IPS DF 4.7 (cell line): ENCODE measurements at regions not wholly inside any gene's neighbourhood (a gene's known extent, or its start where the extent isn't known, plus 50 kb on each side); places are given as distances from the start of the nearest gene placed in this dataset.

ENCODE experiments used
- DNase-seq: peaks from one replicate; pipeline ENCODE4 v3.0.0-alpha.2; 2013; ENCODE audit warnings: low spot score; ENCODE audit errors: extremely low read depth

DNA sequence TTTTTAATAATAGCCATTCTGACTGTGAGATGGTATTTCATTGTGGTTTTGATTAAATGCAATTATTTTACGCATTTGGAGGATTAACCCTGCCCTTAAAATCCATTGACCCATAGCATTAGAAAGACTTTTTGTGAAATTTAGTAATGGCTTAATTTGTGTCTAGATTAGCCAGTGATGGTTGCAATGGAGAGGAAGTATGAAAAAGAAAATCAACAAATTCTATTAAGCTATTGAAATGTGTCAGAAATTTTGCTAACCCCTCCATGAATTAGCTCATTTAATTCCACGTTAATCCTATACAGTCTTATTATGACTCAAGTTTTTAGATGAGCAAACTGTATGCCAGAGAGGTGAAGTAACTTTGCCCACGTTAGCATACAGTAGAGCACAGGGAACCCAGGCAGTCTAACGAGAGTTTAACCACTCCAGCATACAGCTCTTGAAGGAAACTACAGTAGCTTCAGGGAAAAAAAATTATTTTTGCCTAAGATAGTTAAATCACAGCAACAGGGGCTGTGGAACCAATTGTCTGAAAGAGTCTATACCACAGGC lies 158.2 kb upstream of the PPP2R2B start:
- no peak for DNase-seq

DNA sequence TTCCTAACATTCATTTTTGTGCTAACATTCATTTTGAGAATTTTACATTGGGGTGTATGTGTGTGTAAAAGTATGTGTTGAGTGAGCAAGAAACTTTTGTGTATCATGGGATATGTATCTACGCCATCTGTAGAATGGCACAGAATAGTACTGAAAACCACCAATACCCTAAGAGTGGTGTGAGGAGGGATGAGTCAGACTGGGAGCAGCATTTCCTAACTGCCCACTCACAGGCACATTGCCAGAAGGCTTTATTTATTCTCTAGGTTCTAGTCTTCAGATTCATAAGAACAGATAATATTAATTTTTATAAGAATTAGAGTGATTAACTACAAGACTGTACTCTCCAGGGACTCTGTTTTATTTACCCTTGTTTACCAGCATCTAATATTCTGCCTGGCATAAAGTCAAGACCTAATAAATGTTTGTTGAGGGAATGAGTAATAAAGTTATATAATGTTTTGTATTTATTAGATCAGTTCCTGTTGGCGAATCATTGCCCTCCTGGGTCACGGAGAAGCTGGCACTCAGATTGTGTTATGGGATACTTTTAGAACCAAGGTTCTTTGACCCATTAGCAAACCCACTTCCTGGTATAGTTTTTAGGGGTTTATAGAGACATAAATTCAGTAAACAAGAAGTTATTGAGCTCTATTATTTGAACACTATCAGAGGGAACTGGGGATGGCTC lies 159.1 kb upstream of the PPP2R2B start:
- no peak for DNase-seq

DNA sequence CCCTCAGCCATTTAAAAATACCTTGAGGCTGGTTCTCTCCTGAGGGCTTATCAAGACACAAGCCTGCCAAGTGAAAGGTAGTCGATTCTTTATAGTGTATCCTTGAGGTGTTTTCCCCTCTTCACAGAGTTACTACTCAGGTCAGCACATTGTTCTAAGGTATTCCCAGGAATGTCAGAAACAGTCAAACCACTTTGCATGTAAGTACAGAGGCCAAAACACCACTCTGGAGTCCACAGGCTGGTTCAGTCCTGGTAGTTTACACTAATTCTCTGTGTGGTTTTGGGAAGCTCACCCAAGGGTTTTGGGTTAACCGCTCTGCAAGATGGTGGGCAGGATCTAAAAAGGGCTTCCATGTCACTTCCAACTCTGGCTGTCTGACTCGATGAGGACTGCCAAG lies 162.3 kb upstream of the PPP2R2B start:
- no peak for DNase-seq

DNA sequence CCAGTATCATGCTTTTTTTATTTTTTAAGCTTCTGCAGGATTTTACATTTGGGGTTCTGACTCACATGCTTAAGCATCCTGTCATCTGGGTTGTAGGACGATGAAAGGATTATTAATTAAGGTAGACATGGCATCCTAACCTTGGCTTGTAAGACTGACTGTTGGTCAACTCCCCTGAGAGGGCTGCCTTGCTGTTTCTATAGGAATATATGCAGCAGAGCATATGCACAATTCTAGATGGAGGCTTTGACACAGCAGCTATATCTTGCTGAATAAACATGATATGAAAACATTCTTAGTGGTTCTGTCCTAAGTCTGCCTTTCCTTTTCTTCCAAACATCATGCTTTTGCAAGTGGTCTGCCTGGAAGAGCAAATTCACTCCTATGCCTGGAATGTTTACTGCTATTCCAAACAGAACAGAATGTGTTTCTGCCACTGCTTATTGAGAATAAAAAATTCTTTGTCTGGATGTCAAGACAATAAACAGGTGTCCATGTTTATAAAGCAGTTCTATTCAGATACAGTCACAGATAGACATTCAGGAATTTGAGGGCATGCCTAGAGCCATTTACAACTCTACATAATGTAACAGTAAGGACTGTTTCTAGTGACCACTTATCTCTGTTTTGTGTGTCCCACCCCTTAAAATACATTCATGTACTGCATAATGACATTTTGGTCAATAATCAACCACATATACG lies 166.2 kb upstream of the PPP2R2B start:
- no peak for DNase-seq

DNA sequence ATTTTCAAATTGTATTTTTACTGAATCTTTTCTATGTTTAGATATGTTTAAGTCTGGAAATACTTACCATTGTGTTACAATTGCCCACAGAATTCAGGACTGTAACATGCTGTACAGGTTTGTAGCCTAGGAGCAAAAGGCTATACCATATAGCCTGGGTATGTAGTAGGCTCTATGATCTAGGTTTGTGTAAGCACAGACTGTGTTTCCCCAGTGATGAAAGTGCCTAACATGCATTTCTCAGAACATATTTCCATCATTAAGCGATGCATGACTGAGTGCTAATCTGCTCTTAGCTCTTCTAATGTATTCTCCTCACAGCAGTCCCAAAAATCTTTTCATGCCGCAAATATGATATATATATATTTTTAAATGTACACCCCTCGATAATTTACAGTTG lies 166.7 kb upstream of the PPP2R2B start:
- no peak for DNase-seq

DNA sequence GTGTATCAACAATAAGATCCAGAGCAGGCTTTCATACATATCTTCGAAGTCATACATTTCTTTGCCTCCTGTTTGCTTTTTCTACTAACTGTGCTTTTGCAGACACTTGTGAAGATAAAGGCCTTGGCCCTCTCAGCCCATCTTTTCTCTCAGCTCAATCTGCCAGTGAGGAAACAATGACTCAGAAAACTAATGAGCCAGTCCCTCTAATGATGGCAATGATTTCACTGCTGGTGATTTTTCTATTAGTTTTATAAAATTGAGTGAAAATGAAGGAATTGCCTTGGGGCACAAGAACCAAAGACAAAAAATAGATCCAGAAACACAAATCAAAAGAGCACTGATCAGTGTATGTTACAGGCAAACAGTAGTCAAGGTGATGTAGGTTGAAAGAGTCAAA lies 167.7 kb upstream of the PPP2R2B start:
- DNase-seq, result no peak

DNA sequence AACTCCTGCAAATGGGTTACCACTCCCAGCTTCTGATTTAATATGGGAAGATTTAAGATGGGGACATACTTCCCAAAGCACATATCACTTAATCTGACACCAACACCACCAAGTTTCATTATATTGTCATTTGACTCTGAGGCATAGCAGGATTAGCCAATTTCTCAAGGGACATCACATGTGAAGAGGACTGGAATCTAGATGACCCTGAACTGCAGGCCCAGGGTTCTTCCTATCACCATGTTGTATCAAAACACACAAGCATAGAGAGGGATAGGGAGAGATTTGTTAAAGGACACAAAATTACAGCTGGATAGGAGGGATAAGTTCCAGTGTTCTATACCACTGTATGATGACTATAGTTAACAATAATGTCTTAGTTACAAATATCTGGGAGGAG lies 168.3 kb upstream of the PPP2R2B start:
- no peak for DNase-seq

DNA sequence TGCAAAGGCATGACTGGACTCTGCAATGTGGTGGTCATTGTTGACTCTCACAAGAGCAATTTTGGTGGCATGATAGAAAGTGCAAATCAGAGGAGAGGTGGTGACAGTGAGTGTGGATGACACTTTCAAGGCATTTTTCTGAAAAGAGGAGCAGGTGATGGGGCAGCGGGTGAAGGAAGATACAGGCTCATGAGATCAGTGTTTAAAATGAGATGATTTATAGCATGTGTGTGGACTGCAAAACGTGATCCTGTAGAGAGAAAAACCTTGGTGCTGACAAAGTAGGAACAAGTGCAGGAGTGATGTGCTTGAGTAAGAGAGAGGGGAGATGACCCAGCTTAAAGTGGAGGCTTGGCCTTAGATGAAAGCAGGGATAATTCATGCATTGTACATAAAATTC lies 171.2 kb upstream of the PPP2R2B start:
- DNase-seq, result no peak

DNA sequence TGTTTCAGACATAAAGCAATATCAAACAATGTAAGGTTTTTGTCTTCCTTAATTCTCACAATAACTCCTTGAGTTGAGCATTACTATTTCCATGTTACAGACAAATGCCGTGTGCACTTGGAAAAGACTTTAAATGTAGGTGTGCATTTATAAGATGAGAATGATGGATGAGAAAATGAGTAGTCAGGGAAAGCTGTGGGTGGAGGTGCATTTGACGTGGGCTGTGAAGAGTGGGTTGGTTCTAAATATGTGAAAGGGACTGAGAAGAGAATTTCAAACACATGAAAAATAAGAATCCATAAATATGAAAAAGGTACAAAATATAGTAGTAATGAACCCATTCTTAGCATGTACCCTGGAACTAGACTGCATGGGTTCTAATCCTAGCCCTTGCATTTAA lies 171.6 kb upstream of the PPP2R2B start:
- no peak for DNase-seq

DNA sequence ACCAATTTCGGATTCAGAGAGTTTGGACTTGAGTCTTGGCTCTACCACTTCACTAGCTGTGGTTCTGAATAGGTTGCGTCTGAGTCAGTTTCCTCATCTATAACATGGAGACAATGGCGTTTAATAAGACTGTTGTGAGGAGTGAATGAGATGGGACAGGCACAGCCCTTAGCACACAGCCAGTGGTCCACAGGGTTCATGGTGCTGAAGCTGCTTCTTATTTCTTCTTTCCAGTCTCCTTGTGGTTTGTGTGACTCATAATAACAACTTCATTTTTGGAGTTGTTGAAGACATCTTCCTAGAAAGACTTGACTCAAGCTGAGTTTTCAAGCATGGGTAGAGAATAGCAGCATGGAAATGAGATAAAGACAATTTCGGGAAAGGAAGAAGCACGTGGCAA lies 172.6 kb upstream of the PPP2R2B start:
- no peak for DNase-seq

DNA sequence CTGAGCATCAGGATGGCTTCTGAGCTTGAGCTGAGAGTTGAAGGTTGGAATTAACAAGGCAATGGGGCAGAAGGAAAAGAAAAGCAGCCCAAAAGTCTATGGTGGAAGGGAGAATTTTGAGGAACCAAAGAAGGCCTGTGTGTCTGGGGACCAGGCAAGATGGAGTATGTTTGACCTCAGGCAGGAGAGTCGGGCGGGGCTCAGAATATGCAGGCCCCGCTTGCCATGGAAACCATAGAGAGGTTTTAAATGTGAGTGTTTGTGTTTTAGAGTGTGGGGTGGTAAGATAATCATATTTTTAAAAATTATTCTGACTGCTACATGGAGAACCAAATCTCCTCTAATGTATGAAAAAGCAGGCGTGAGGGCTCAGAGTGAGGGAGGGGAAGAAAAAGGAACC lies 174.0 kb upstream of the PPP2R2B start:
- no peak for DNase-seq

DNA sequence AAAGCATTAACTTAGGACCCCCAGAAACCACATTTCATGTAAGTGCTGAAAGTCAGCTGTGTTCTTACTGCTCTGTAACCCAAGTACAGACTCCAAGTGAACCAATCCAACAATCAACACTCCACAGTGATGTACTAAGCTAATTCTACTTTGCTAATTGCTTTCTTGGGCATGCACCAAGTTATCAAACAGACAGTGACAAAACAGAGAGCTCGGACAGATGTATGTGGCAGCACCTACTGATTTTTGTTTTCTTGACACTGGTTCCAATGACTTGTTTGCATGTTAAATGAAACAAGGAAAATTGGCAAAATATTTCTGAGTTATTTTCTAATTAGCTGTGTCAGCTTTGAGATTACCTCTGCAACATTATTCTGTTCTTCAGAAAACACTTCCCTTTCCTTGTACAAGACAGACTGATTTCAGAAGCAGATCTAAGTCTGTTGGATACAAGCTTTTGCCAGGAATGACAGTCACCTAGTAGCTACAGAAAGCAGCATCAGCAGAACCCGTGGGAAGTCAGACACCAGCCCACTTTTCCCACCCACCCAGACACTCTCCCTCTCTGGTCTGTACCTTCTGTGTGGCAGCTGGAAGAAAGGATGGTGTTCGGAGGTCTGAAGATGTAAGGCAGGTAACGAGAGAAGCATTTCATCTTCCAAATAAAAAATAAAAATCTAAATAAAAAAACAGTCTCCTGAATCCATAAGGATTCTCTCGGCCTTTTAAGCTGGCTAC lies 176.7 kb upstream of the PPP2R2B start:
- DNase-seq, result no peak

DNA sequence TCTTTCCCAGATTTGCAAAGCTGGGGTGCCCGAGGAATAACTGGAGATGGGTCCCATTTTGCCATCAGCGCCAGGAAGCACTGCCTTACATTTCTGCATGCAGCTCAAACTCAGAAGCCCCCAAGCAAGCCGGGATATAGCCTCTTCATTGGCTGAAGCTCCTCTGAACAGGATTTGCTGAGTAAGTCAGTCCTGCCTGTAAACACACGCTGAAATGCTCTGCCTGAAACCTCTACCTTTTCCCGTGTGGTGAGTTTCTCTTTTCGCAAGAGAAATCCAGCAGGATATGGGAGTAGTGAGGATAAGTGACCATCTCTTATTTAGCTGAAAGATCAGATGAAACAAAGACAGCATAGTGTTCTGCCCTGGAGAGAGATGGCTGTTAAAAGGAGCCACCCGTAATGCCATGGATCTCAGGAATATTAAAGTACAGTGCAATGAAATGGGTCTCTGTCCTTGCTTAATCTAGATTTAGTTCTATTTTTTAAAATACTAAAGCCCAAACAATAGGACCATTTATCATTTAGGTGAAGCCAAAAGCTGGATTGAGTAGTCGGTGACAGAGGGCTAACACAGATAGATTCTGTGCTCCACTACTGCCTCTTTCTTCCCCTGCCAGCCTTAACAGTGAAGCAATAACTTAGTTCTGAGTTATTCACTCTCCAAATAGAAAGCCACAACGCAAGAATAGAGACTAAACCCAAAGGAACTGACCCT lies 177.5 kb upstream of the PPP2R2B start:
- no peak for DNase-seq

DNA sequence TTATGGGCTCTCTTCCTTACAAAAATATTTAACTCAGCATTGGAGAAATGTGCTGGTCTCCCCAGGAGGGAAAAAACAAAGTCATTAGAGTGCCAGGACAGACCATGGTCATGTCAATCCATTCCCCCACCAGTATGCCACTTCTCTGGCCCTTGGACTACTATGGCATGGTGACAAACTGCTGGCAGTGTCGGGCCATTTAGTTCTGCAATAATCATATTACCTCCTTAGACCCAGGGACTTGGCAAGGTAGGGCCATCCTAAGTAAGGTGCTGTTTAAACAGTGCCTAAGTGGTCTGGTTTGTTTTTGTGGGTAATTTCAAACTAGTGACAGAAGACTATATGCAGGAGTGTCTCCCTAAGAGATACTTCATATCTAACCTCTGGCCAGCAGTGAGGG lies 177.8 kb upstream of the STK32A start:
- DNase-seq, result no peak

DNA sequence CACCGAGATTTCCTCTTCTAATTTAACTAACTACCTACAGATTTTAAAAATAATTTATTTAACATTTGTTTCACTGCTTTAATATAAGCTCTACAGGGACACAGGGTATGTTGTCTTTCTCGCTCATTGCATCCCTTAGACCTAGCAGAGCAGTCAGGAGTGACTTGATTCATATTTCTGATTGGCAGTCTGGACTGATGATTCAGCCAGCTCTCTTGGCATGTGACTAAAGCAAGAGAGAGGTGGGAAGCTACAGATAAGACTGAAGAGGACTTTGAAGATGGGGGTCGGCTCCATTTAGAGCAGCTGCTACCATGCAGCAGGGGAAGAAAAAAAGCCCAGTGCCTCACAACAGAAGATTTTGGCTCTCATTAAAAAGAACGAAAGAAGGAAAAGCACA lies 173.4 kb upstream of the STK32A start:
- DNase-seq, result no peak

DNA sequence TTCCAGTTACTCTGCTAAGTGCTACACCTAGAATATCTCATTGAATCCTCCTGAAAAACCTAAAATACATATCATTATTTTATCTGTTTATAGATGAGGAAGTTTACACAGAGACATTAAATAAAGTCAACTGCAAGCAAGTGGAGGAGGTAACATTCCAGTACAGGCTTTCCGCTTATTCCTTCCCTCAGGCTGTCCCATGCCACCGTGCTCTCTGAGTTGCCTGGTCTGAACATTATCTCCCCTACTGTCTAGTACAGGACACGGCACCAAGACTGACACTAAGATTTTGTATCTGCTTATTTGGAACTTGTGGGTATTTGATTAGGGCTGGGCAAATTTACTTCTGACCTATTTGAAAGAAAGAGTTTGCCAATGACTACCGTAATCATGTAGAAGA lies 172.4 kb upstream of the STK32A start:
- DNase-seq, result no peak

DNA sequence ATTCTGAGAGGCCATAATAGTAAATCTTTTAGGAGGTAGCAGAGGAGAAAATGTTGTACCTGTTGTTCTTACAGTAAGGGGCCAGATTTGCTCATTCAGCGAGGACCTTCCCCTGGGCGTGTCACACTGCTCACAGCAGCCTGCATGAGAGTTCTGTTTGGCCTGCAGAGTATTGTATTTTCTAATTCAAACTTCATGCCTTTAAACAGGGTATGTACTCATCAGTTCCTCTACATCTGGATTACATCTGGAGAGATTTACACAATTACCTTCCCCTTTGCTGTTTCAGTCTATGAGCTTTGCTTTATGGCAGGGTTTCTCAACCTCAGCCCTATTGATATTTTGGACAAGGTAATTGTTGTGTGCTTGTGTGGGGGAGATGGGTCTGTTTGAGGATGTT lies 170.9 kb upstream of the STK32A start:
- no peak for DNase-seq

DNA sequence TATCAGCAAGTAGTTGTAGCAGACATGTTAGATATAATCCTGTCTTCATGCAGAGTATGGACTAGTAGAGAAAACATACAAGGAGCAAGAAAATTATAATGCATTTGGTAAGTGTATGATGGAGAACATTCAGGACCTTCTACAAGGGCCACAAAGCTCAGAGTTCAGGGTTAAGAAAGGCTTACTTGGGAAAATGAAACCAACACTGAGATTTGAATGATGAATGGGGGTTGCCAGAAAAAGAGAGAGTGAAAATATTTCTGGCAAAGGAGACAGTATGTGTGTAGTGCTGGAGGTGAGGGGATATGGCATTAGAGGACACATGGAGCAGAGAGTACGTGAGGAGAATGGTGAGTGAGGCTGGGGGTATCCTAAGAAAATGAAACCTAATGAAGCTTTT lies 169.8 kb upstream of the STK32A start:
- no peak for DNase-seq

DNA sequence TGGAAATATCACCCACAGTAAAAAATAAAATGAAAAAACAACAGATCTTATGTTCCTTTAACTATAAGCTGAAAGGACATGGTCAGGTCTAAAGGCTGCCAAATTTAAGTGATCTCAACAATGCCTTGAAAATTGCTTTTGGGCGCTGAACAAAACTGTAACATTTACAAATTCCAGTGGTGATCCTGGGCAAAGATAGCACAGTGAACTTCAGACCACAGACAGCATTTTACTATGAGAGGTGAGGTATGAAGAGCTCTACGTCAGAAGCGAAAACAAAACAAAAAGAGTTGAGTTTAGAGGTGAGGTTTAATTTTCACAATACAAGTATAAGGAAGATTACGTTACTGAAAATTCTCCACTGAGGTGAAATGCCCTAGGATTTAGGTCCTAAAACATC lies 165.8 kb upstream of the STK32A start:
- DNase-seq, result no peak

DNA sequence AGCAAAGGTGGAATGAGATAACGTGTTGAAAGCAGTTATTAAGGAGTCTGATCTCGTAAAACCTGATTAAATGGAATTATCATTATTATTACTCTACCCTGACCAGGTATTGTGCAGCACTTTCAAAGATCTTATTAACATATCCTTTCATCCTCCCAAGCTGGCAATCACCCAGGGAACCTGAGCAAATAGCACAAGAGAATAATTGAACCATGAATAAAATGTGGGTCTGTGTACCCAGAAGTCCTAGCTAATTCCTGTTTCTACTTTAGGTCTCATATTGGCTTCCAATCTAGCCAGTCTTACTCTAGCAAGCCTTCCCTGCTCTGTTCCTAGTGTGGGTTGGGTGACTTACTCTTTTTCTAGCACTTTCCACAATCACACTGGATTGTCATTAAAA lies 162.2 kb upstream of the STK32A start:
- no peak for DNase-seq

DNA sequence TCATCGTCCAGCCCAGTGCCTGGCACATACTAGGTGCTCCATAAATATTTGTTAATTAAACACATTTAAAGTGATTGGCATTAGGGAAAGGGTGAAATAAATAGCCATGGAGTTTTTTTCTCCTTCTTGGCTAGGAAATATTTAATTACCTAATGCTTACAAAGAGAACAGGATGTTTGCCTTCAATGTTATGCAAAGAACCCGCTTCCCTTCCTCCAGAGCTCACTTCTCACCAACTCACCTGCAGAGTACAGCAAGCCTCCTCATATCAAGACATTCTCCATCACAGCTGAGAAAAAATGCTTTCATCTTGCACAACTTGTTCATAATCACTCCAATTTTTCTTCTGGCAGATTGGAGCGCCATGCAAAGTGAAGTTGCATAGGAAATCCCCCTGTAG lies 161.7 kb upstream of the STK32A start:
- DNase-seq, result no peak

DNA sequence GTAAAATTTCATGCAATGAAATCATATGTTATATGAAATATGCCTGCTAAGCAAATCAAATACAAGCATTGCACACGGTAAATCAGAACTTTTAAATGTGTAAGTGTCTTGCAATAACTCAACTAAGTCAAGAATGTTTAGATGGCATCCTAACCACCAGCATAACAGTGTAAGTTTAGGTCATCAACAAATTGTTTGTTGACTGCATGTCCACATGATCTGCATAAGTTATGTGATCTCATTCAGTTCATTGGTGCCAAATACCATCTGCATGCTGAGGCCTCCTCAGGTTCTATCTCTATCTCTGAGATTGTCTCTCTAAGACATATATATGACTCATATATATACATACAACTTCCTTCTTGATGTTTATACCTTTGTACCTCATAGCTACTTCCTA lies 159.6 kb upstream of the STK32A start:
- DNase-seq, result no peak
